ENCODE measurements at regions not wholly inside any gene's neighbourhood (a gene's known extent, or its start where the extent isn't known, plus 50 kb on each side); places are given as distances from the start of the nearest gene placed in this dataset.

DNA sequence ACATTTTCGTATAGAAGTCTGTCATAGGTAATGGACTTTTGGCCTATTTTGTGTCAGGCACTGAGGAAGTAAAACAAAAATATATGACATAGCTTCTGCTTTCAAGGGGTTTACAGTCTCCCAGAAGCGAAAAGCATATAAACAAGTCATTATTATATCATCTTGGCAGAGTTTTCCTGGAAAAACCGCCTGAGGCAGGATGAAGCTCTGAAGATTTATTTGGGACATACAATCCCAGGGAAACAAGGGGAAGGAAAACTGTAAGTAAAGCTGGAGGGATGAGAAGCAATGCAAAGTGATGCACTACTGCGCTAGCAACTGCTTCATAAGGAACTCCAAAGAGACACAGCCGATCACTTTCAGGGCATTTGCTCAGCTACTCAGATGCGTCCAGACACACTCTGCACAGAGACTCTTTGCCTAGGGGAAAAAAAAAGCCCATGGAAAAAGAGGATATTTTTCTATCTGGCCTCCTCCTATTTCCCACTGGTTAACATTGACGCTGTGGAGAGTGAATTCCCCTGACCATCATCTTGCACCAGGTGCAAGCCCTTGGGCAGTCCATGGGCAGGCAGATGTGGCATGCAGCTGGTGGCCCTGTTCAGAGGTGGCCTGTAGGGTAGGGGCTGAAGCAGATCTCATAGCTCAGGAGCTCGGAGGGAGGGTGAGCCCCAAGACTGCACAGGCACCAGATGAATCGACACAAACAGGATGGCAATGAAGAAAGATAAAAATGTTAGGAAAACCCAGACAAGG, 158.1 kb downstream of the METTL4 start:
- no peak for DNase-seq (ENCODE audit: low spot score)
- in situ Hi-C loops (cut with MboI; ENCODE audit: low pct_unique_long_range_greater_than_20kb, low sequenced_read_pairs, unreplicated experiment), result no loop called here
- TF ChIP-seq, protein P1, sequence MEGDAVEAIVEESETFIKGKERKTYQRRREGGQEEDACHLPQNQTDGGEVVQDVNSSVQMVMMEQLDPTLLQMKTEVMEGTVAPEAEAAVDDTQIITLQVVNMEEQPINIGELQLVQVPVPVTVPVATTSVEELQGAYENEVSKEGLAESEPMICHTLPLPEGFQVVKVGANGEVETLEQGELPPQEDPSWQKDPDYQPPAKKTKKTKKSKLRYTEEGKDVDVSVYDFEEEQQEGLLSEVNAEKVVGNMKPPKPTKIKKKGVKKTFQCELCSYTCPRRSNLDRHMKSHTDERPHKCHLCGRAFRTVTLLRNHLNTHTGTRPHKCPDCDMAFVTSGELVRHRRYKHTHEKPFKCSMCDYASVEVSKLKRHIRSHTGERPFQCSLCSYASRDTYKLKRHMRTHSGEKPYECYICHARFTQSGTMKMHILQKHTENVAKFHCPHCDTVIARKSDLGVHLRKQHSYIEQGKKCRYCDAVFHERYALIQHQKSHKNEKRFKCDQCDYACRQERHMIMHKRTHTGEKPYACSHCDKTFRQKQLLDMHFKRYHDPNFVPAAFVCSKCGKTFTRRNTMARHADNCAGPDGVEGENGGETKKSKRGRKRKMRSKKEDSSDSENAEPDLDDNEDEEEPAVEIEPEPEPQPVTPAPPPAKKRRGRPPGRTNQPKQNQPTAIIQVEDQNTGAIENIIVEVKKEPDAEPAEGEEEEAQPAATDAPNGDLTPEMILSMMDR (IDR thresholded peaks at IDR 0.05; ENCODE audit: extremely low read depth, insufficient read depth, missing control alignments), result no peak

DNA sequence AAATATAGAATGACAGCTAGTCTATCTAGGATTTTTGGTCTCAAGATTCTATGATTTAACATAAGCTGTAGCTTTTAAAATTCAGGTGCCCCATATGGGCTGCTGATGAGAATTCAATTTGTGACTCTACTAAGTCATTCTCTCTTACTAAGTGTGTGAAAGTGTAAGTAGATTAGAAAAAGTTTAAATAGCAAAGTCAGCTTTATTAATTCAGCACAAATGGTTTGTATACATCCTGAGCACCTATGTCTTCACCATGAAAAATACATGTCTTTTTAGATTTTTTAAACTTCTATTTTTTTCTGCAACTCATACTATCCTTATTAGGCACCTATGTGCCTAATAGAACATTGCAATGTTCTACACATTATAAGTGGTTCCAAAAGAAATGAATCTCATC, 157.1 kb downstream of the METTL4 start:
- no peak for DNase-seq (ENCODE audit: low spot score)
- in situ Hi-C loops (cut with MboI; ENCODE audit: low pct_unique_long_range_greater_than_20kb, low sequenced_read_pairs, unreplicated experiment), result no loop called here
- TF ChIP-seq, protein P1 (IDR thresholded peaks at IDR 0.05; ENCODE audit: extremely low read depth, insufficient read depth, missing control alignments), result no peak

DNA sequence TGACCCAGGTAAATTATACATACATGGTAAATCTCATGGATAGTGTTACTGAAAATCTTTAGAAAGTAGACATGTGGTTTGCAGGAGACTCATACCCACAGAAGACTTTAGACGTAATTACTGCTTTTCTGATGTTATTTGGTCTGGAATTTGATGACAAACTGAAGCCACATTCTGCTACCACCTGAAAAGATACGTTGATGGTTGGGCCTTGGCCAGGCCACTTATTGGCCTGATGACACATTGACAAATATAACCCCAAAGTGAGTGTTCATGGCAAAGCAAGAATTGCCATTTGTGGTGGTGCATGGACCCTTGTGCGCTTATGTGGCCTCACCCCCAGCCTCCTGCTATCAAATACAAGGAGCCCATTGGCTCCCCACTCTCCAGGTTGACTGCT, 155.6 kb downstream of the METTL4 start:
- in situ Hi-C loops (cut with MboI; ENCODE audit: low pct_unique_long_range_greater_than_20kb, low sequenced_read_pairs, unreplicated experiment), result no loop called here
- DNase-seq (ENCODE audit: low spot score), result no peak
- TF ChIP-seq, protein P1 (IDR thresholded peaks at IDR 0.05; ENCODE audit: extremely low read depth, insufficient read depth, missing control alignments), result no peak

DNA sequence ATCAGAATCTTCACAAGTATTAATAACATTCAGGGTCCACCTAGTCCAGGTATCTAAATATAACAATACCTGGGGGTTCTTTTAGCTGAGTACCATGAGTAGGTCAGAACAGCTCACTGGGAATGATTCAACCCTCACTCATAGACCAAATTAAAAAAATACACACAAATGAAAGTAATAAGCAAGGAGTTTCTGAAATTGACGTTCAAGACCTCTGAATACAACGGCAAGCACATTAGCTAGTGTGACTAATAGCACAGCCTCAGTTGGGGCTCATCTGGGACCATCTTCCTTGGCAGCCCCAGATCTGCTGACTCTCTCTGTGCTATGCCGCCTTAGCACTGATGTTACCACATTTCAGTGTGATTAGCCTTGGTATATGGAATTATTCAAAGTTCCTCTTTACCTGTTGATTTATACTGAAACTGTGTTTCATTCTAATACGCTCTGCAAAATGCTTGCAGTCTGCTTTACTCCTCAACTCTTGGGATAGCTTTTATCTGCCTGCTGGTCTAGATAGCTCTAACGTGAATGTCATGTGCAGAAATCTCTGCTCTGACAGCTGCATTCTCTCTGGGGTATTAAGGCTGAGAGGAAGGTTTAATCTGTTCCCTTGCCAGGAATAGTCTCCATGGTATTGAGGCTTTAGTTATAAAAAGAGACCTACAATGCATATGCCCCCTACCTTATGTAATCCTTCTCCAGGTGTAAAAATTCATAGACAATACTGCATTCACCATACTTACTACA, 153.3 kb downstream of the METTL4 start:
- in situ Hi-C loops (cut with MboI; ENCODE audit: low pct_unique_long_range_greater_than_20kb, low sequenced_read_pairs, unreplicated experiment), result no loop called here
- no peak for DNase-seq (ENCODE audit: low spot score)
- TF ChIP-seq, protein P1 (IDR thresholded peaks at IDR 0.05; ENCODE audit: extremely low read depth, insufficient read depth, missing control alignments), result no peak

DNA sequence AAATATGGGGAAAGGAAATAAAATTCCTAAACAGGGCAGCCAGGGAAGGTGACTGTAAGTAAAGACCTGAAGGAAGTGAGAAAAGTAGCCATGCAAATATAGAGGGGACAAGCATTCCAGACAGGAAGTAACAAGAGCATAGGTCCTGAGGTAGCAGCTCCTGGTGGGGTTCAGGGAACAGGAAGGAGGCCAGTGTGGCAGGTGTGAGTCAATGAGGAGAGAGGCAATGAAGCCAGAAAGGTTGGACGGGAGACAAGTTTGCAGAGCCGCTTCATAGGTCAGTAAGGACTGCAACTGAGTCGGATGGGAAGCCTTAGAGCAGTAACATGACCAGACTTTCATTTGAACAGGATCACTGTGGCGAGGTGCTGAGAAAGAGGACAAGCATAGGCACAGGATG, 150.9 kb downstream of the METTL4 start:
- in situ Hi-C loops (cut with MboI; ENCODE audit: low pct_unique_long_range_greater_than_20kb, low sequenced_read_pairs, unreplicated experiment), result no loop called here
- TF ChIP-seq, protein P1 (IDR thresholded peaks at IDR 0.05; ENCODE audit: extremely low read depth, insufficient read depth, missing control alignments), result no peak
- DNase-seq (ENCODE audit: low spot score), result no peak

DNA sequence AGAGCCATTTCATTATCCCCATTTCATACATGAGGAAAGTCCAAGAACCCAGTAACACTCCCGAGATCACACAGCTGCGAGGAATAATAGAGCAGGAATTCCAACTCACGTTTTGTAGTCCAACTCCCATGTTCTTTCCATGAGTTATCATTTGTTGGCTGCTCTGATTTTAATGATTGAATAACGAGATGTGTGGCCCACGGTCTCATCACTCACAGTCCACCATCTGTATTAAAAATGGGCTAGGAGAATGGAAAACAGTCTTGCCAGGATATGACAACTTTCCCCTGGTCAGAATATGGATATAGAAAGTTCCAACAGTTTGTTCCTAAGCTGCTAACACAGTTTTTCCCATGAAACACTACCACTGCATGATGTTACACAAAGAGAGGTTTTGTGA, 147.5 kb downstream of the METTL4 start:
- DNase-seq (ENCODE audit: low spot score), result no peak
- in situ Hi-C loops (cut with MboI; ENCODE audit: low pct_unique_long_range_greater_than_20kb, low sequenced_read_pairs, unreplicated experiment), result no loop called here
- TF ChIP-seq, protein P1 (IDR thresholded peaks at IDR 0.05; ENCODE audit: extremely low read depth, insufficient read depth, missing control alignments), result no peak

All from GM13977 (cell line).